Endothelial cell (in vitro differentiated cells): ENCODE measurements at regions not wholly inside any gene's neighbourhood (a gene's known extent, or its start where the extent isn't known, plus 50 kb on each side); places are given as distances from the start of the nearest gene placed in this dataset.

Experiments
- DNase-seq: peaks from one replicate; pipeline ENCODE4 v3.0.0; 2021; ENCODE audit warnings: low spot score
- H3K27ac Mint-ChIP-seq: one replicate; pipeline ENCODE4 v1.8.0; 2021; ENCODE audit warnings: mixed read lengths, inconsistent platforms; ENCODE audit not compliant: unreplicated experiment
- H3K27me3 Mint-ChIP-seq: one replicate; pipeline ENCODE4 v1.8.0; 2021; ENCODE audit warnings: mild to moderate bottlenecking, moderate library complexity, mixed read lengths, inconsistent platforms; ENCODE audit not compliant: unreplicated experiment
- H3K36me3 Mint-ChIP-seq: one replicate; pipeline ENCODE4 v1.8.0; 2021; ENCODE audit warnings: mild to moderate bottlenecking, low read depth, mixed read lengths, inconsistent platforms; ENCODE audit not compliant: unreplicated experiment
- H3K4me1 Mint-ChIP-seq: one replicate; pipeline ENCODE4 v1.8.0; 2021; ENCODE audit warnings: mild to moderate bottlenecking, mixed read lengths, inconsistent platforms; ENCODE audit not compliant: unreplicated experiment
- H3K4me3 Mint-ChIP-seq: one replicate; pipeline ENCODE4 v1.8.0; 2021; ENCODE audit warnings: mild to moderate bottlenecking, mixed read lengths, inconsistent platforms; ENCODE audit not compliant: unreplicated experiment
- H3K9me3 Mint-ChIP-seq: one replicate; pipeline ENCODE4 v1.8.0; 2021; ENCODE audit warnings: mixed read lengths, inconsistent platforms; ENCODE audit not compliant: unreplicated experiment
- CTCF ChIP-seq: fragments of 200-600 bp; sonication (generic); IDR thresholded peaks from one replicate; pipeline ENCODE4 v1.5.0; 2021; ENCODE audit warnings: antibody characterized with exemption; ENCODE audit not compliant: unreplicated experiment

- no peaks in the 10 kb centered on the region for H3K9me3 Mint-ChIP-seq
- H3K4me1 Mint-ChIP-seq, result peaks cover 5% of the 10 kb centered on the region
- no peak for TF ChIP-seq CTCF
- no peak overlapping the region for H3K4me3 Mint-ChIP-seq
- peak overlapping the region; percentile 6 for H3K27ac Mint-ChIP-seq
- H3K36me3 Mint-ChIP-seq, result no peaks in the 10 kb centered on the region
- no peak for DNase-seq
- H3K27me3 Mint-ChIP-seq, result no peaks in the 10 kb centered on the region
These were observed 1077.7 kb upstream of the SLC10A2 start for GRCh38 chr13:104143760-104144416.

- no peak for TF ChIP-seq CTCF
- DNase-seq, result no peak
- Mint-ChIP-seq H3K36me3 (no peaks in the 10 kb centered on the region), H3K27me3 (no peaks in the 10 kb centered on the region), H3K4me3 (no peak overlapping the region), H3K9me3 (no peaks in the 10 kb centered on the region), H3K27ac (no peak overlapping the region), H3K4me1 (peaks cover 5% of the 10 kb centered on the region)
These were observed 1074.3 kb upstream of the SLC10A2 start for GRCh38 chr13:104140552-104140951.

GRCh38 chr13:104137416-104137815 is 1071.2 kb upstream of the SLC10A2 start:
- no peaks in the 10 kb centered on the region for H3K9me3 Mint-ChIP-seq
- no peak overlapping the region for H3K4me3 Mint-ChIP-seq
- no peak overlapping the region for H3K27ac Mint-ChIP-seq
- DNase-seq, result no peak
- TF ChIP-seq CTCF, result no peak
- H3K36me3 Mint-ChIP-seq, result no peaks in the 10 kb centered on the region
- H3K4me1 Mint-ChIP-seq, result no peaks in the 10 kb centered on the region
- no peaks in the 10 kb centered on the region for H3K27me3 Mint-ChIP-seq

- no peaks in the 10 kb centered on the region for H3K9me3 Mint-ChIP-seq
- H3K4me3 Mint-ChIP-seq, result no peak overlapping the region
- no peaks in the 10 kb centered on the region for H3K27me3 Mint-ChIP-seq
- no peak overlapping the region for H3K27ac Mint-ChIP-seq
- DNase-seq, result no peak
- no peaks in the 10 kb centered on the region for H3K4me1 Mint-ChIP-seq
- no peak for TF ChIP-seq CTCF
- no peaks in the 10 kb centered on the region for H3K36me3 Mint-ChIP-seq
These were observed 1066.6 kb upstream of the SLC10A2 start for GRCh38 chr13:104132849-104133248.

GRCh38 chr13:104114101-104114500 is 1047.9 kb upstream of the SLC10A2 start:
- no peak overlapping the region for H3K4me3 Mint-ChIP-seq
- no peaks in the 10 kb centered on the region for H3K36me3 Mint-ChIP-seq
- TF ChIP-seq CTCF, result no peak
- H3K27me3 Mint-ChIP-seq, result no peaks in the 10 kb centered on the region
- DNase-seq, result no peak
- H3K27ac Mint-ChIP-seq, result no peak overlapping the region
- no peaks in the 10 kb centered on the region for H3K4me1 Mint-ChIP-seq
- H3K9me3 Mint-ChIP-seq, result peaks cover 8% of the 10 kb centered on the region
